Type B pancreatic cell (in vitro differentiated cells): ENCODE measurements at regions not wholly inside any gene's neighbourhood (a gene's known extent, or its start where the extent isn't known, plus 50 kb on each side); places are given as distances from the start of the nearest gene placed in this dataset.

Source experiments
- DNase-seq: peaks from one replicate; pipeline ENCODE4 v3.0.0; 2021; ENCODE audit warnings: mixed read lengths; ENCODE audit not compliant: unreplicated experiment; ENCODE audit errors: extremely low spot score
- H3K27ac Mint-ChIP-seq: 2 replicates; pipeline ENCODE4 v1.8.0; 2021; ENCODE audit warnings: mild to moderate bottlenecking, mixed read lengths
- H3K27me3 Mint-ChIP-seq: 2 replicates; pipeline ENCODE4 v1.8.0; 2021; ENCODE audit warnings: mixed read lengths
- H3K36me3 Mint-ChIP-seq: 2 replicates; pipeline ENCODE4 v1.8.0; 2021; ENCODE audit warnings: mixed read lengths
- H3K4me1 Mint-ChIP-seq: one replicate; pipeline ENCODE4 v1.8.0; 2021; ENCODE audit warnings: mixed read lengths; ENCODE audit not compliant: unreplicated experiment
- H3K4me3 Mint-ChIP-seq: 2 replicates; pipeline ENCODE4 v1.8.0; 2021; ENCODE audit warnings: mild to moderate bottlenecking, mixed read lengths
- H3K9me3 Mint-ChIP-seq: 2 replicates; pipeline ENCODE4 v1.8.0; 2021; ENCODE audit warnings: mixed read lengths
- TF ChIP-seq, protein P1 (sequence below): fragments of 200-600 bp; sonication (generic); conservative IDR thresholded peaks from 2 replicates; pipeline ENCODE4 v1.5.0; 2021; ENCODE audit warnings: antibody characterized with exemption, mild to moderate bottlenecking

DNA sequence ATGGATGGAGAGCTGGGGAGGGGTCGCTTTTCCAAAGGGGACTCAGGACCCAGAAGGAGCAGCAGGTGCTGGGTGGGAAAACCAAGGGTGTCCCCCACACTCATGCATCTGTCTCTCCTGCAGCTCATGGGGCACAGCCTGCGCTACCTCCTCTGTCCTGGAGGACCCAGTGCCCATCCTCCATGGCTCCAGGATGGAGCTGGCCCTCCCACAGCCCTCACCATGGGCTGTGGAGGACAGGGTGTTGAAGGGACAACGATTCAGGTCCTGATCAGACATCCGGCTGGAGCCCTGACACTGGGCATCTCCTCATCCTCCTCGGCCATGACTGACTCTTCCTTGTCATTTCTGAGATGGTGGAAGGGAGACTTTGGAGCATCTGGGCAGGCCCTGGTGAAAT is 97.9 kb upstream of the SULF2 start:
- Mint-ChIP-seq H3K27me3 (peaks cover 36% of the 10 kb centered on the region), H3K4me1 (peaks cover 12% of the 10 kb centered on the region), H3K27ac (no peak overlapping the region), H3K4me3 (no peak overlapping the region), H3K9me3 (no peaks in the 10 kb centered on the region), H3K36me3 (no peaks in the 10 kb centered on the region)
- DNase-seq = no peak
- TF ChIP-seq, protein P1, sequence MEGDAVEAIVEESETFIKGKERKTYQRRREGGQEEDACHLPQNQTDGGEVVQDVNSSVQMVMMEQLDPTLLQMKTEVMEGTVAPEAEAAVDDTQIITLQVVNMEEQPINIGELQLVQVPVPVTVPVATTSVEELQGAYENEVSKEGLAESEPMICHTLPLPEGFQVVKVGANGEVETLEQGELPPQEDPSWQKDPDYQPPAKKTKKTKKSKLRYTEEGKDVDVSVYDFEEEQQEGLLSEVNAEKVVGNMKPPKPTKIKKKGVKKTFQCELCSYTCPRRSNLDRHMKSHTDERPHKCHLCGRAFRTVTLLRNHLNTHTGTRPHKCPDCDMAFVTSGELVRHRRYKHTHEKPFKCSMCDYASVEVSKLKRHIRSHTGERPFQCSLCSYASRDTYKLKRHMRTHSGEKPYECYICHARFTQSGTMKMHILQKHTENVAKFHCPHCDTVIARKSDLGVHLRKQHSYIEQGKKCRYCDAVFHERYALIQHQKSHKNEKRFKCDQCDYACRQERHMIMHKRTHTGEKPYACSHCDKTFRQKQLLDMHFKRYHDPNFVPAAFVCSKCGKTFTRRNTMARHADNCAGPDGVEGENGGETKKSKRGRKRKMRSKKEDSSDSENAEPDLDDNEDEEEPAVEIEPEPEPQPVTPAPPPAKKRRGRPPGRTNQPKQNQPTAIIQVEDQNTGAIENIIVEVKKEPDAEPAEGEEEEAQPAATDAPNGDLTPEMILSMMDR = no peak

GRCh38 chr20:47879771-47880170 is 94.5 kb upstream of the SULF2 start:
- Mint-ChIP-seq H3K9me3 (no peaks in the 10 kb centered on the region), H3K36me3 (no peaks in the 10 kb centered on the region), H3K4me1 (peaks cover 28% of the 10 kb centered on the region), H3K4me3 (no peak overlapping the region), H3K27me3 (peaks cover 38% of the 10 kb centered on the region), H3K27ac (no peak overlapping the region)
- no peak for DNase-seq
- TF ChIP-seq, protein P1 = no peak

- H3K4me3 Mint-ChIP-seq = no peak overlapping the region
- peaks cover 31% of the 10 kb centered on the region for H3K27me3 Mint-ChIP-seq
- no peaks in the 10 kb centered on the region for H3K9me3 Mint-ChIP-seq
- DNase-seq = no peak
- TF ChIP-seq, protein P1 = no peak
- H3K4me1 Mint-ChIP-seq = peaks cover 31% of the 10 kb centered on the region
- no peaks in the 10 kb centered on the region for H3K36me3 Mint-ChIP-seq
- no peak overlapping the region for H3K27ac Mint-ChIP-seq
Measured at GRCh38 chr20:47878601-47879027, 93.3 kb upstream of the SULF2 start.

DNA sequence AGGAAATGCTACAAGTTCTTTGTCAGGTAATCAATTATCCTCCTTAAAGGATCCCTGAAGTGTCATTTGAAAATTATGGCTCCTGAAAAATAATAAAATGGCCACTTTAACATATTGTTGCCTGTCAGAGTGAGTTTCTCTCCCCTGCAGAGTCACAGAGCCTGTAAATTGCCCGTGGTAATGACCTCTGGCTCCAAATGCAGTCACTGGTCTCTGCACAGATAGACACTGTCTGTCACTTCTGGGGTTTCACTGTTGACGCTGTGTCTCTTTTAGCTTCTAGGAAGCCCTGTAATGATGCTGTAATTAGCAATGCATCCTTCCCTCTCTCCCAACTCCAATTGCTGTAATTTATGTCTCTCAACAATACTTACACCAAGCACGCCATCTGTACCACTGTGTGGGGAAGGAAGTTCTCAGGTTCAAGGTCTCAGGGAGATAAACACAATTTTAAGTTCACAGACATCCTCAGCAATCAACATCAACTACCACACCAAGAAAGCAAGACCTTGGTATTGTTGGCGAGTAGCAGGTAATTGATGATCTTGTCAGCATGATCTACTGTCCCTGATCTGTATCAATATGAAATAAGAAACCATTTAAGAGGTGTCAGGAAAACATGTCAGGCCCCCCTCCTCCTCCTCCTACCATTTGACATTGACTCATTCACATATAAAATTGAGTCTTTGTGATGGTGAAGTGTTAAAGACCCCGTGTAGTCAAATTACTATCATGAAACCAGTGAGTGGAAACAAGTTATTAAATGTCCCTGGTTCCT is 91.2 kb upstream of the SULF2 start:
- H3K9me3 Mint-ChIP-seq = no peaks in the 10 kb centered on the region
- no peaks in the 10 kb centered on the region for H3K36me3 Mint-ChIP-seq
- H3K27ac Mint-ChIP-seq = peak overlapping the region; percentile 55
- H3K4me1 Mint-ChIP-seq = peaks cover 39% of the 10 kb centered on the region
- H3K27me3 Mint-ChIP-seq = peaks cover 27% of the 10 kb centered on the region
- no peak overlapping the region for H3K4me3 Mint-ChIP-seq
- no peak for DNase-seq
- TF ChIP-seq, protein P1 = no peak

- TF ChIP-seq, protein P1 = no peak
- Mint-ChIP-seq H3K36me3 (no peaks in the 10 kb centered on the region), H3K27me3 (peaks cover 29% of the 10 kb centered on the region), H3K4me3 (peak overlapping the region; percentile 35), H3K4me1 (peaks cover 39% of the 10 kb centered on the region), H3K9me3 (no peaks in the 10 kb centered on the region), H3K27ac (no peak overlapping the region)
- DNase-seq = no peak
Measured at GRCh38 chr20:47875297-47876025, 90.2 kb upstream of the SULF2 start.
